ENCODE measurements at regions not wholly inside any gene's neighbourhood (a gene's known extent, or its start where the extent isn't known, plus 50 kb on each side); places are given as distances from the start of the nearest gene placed in this dataset.

DNA sequence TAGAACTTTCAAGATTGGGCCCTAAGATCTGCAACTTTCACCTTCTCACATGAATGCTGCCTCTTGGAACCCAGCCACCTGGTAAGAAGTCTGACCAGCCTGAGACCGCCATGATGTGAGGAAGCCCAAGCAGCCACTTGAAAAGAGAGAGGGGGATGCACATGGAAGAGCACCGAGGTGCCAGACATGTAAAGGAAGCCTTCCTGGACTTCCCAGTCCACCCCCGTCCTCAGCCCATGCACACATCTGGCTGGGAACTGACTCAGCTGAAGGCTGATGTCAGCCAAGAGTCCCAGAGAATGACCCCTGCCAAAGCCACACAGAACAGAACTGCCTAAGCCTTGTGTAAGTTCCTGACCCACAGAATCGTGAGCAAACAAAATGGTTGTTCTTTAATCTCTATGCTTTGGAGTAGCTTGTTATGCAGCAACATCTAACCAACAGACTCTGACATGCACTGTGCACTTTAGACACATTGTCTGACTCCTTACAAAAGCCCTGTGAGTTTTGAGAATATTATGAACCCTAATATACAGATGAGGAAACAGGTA lies 86.7 kb downstream of the RMI2 start:
- TF ChIP-seq CTCF (IDR thresholded peaks at IDR 0.05; ENCODE audit: insufficient read depth, low read depth, low read length) (no peak), EZH2 (IDR thresholded peaks at IDR 0.05; ENCODE audit: insufficient read depth, low read length) (no peak)

Data from astrocyte (in vitro differentiated cells and primary cell).